Mesodermal cell (in vitro differentiated cells): ENCODE measurements at regions not wholly inside any gene's neighbourhood (a gene's known extent, or its start where the extent isn't known, plus 50 kb on each side); places are given as distances from the start of the nearest gene placed in this dataset.
"Not testable (repeated sequence)": the region's sequence is repeated elsewhere in the genome, so short reads cannot be mapped to it uniquely, and the experiment has no call there.

Experiments used
- H3K27ac ChIP-seq: 2 replicates; pipeline ENCODE4 v1.7.0; 2013; ENCODE audit warnings: mild to moderate bottlenecking, low read depth, low read length, moderate library complexity; ENCODE audit not compliant: severe bottlenecking
- H3K36me3 ChIP-seq: 2 replicates; pipeline ENCODE4 v1.7.1; 2013; ENCODE audit warnings: mild to moderate bottlenecking, low read length, moderate library complexity; ENCODE audit not compliant: control insufficient read depth, insufficient read depth
- H3K4me1 ChIP-seq: one replicate; pipeline ENCODE4 v1.7.1; 2013; ENCODE audit warnings: mild to moderate bottlenecking, low read length; ENCODE audit not compliant: insufficient read depth, control insufficient read depth, poor library complexity, severe bottlenecking
- H3K4me3 ChIP-seq: 2 replicates; pipeline ENCODE4 v1.7.0; 2013; ENCODE audit warnings: low read length, control low read depth, mild to moderate bottlenecking; ENCODE audit not compliant: insufficient read depth, poor library complexity, severe bottlenecking; ENCODE audit errors: extremely low read depth
- H3K9me3 ChIP-seq: 2 replicates; pipeline ENCODE4 v1.7.1; 2013; ENCODE audit warnings: mild to moderate bottlenecking, low read length, moderate library complexity; ENCODE audit not compliant: control insufficient read depth
- WGBS, 2 experiments: methylation state at CpG; one replicate each; pipeline ENCODE4 v1.1.5; 2013; ENCODE audit warnings: missing lambda C conversion rate in 2 of 2; ENCODE audit not compliant: insufficient coverage in 2 of 2; 5-methylcytosine and 5-hydroxymethylcytosine counted together

DNA sequence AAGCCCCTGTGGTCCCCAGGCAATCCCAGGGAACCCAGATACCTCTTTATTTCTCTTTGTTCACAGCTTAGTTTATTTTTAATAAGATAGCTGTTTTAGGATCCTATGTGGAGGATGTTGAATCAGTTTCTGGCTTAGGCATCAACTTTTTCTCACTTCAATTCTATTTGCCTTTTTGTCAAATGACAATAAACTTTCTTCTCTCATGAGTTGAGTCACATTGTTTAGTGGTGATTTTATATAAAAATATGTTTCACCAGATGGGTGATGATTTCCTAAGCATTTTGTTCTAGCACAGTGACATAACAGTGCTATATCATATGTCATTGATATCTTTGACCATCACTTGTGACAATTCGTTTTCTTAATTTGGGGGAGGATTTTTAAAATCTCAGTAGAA is 198.1 kb upstream of the PUDP start:
- Histone ChIP-seq H3K4me1 (no peaks in the 10 kb centered on the region), H3K4me3 (no peak overlapping the region), H3K27ac (no peak overlapping the region), H3K36me3 (no peaks in the 10 kb centered on the region), H3K9me3 (no peaks in the 10 kb centered on the region)
- no CpG with 5 or more reads among the region's 1 CpG for WGBS, 2 experiments

DNA sequence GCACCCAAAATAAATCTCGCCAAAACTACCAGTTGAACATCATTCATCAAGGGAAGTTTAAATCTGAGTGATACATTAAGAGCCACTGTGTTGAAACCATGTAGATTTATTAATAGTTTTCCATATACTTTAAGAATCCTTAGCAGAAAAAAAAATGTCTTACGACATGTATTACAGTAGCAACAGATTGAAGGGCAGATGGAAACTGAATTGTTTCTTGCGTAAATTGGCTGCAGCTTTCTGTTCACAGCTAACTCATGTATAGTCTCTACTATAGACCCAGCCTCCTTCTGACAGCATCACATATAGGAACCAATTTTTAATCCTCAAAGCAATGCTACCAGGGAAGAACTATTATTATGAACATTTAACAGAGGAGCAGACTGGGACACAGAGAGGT is 195.2 kb upstream of the PUDP start:
- no peaks in the 10 kb centered on the region for H3K4me1 ChIP-seq
- WGBS, 2 experiments = 100% methylated on average over 1 of the region's 3 CpGs; no CpG with 5 or more reads in 1 of the 2 experiments
- H3K36me3 ChIP-seq = no peaks in the 10 kb centered on the region

DNA sequence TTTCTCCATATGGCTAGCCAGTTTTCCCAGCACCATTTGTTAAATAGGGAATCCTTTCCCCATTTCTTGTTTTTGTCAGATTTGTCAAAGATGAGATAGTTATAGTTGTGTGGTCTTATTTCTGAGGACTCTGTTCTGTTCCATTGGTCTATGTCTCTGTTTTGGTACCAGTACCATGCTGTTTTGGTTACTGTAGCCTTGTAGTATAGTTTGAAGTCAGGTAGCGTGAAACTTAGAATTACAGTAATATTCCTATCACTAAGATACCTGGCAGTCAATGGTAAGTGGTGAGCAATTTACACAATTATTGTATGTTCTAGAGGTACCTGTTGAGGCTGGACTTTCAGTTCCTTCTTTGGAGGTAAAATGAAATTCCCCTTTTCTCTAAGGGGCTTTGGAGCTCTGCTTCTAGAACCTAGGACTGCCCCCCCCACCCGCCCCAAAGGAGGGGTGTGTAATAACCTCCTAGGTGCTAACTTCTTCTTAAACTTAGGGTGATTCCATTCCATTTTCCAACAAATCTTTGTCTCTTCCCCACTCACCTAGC is 187.9 kb upstream of the PUDP start:
- H3K27ac ChIP-seq, H3K4me1 ChIP-seq, H3K9me3 ChIP-seq, H3K4me3 ChIP-seq, H3K36me3 ChIP-seq: not testable (repeated sequence)
- WGBS, 2 experiments = no CpG with 5 or more reads among the region's 2 CpGs

More for the DNA sequence above, 195.2 kb upstream of the PUDP start:
- Histone ChIP-seq H3K9me3 (no peaks in the 10 kb centered on the region), H3K4me3 (no peak overlapping the region), H3K27ac (no peak overlapping the region)

- H3K4me1 ChIP-seq = no peaks in the 10 kb centered on the region
- 83 to 100% methylated on average over 1 to 3 of the region's 5 CpGs for WGBS, 2 experiments
- H3K4me3 ChIP-seq = no peak overlapping the region
Measured at GRCh38 chrX:7334253-7334935, 186.4 kb upstream of the PUDP start.

GRCh38 chrX:7330971-7331746 is 183.2 kb upstream of the PUDP start:
- no peaks in the 10 kb centered on the region for H3K4me1 ChIP-seq
- no peaks in the 10 kb centered on the region for H3K36me3 ChIP-seq
- H3K9me3 ChIP-seq = no peaks in the 10 kb centered on the region
- H3K27ac ChIP-seq = no peak overlapping the region
- H3K4me3 ChIP-seq = no peak overlapping the region
- 83 to 90% methylated on average over 1 to 3 of the region's 11 CpGs for WGBS, 2 experiments

More at GRCh38 chrX:7334253-7334935, 186.4 kb upstream of the PUDP start:
- H3K36me3 ChIP-seq = no peaks in the 10 kb centered on the region
- no peak overlapping the region for H3K27ac ChIP-seq
- H3K9me3 ChIP-seq = no peaks in the 10 kb centered on the region

DNA sequence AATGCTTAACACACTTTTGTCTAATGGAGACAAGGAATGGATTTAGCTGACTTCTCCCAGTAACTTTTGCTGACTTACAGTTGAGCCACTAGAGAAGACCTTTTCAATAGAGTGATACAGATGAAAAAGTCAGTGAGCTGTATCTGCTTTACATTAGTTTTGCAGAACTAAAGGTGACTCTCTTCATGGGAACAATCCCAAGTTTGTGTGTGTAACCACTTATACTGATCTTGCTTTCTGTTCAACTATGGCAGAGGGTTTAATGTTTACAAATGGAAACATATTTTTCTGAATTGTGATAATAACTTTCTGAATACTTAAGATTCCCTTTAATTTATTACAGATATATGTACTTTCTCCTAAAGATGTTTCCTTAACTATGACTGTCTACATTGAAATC is 182.6 kb upstream of the PUDP start:
- no peak overlapping the region for H3K4me3 ChIP-seq
- H3K4me1 ChIP-seq = no peaks in the 10 kb centered on the region
- H3K36me3 ChIP-seq = no peaks in the 10 kb centered on the region
- no peaks in the 10 kb centered on the region for H3K9me3 ChIP-seq
- no peak overlapping the region for H3K27ac ChIP-seq

GRCh38 chrX:7318661-7319060 is 170.7 kb upstream of the PUDP start:
- H3K4me1 ChIP-seq = no peaks in the 10 kb centered on the region
- H3K9me3 ChIP-seq = no peaks in the 10 kb centered on the region
- 100% methylated on average over 1 of the region's 2 CpGs; no CpG with 5 or more reads in 1 of the 2 experiments for WGBS, 2 experiments
- no peak overlapping the region for H3K4me3 ChIP-seq
- no peak overlapping the region for H3K27ac ChIP-seq
- no peaks in the 10 kb centered on the region for H3K36me3 ChIP-seq

DNA sequence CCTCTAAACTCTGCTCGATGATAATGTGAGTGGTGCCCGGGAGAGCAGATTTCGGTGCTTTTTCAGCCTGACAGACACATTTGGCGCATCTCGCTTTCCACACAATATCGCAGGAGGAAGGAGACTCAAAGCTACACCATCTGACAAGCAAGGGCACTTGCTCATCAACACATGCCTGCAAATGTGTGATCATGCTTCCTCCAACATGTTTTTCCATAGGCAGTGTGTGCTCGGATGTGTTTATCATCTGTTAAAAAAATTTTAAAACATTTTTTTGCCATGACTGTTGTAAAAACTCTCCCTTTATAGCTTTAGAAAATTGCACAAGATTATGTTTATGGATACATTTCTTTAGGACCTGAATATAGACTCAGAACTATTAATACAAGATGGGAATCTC is 170.3 kb upstream of the PUDP start:
- Histone ChIP-seq H3K4me3 (no peak overlapping the region), H3K36me3 (no peaks in the 10 kb centered on the region), H3K9me3 (no peaks in the 10 kb centered on the region), H3K27ac (no peak overlapping the region), H3K4me1 (no peaks in the 10 kb centered on the region)
- 100% methylated on average over 6 of the region's 7 CpGs; no CpG with 5 or more reads in 1 of the 2 experiments for WGBS, 2 experiments

DNA sequence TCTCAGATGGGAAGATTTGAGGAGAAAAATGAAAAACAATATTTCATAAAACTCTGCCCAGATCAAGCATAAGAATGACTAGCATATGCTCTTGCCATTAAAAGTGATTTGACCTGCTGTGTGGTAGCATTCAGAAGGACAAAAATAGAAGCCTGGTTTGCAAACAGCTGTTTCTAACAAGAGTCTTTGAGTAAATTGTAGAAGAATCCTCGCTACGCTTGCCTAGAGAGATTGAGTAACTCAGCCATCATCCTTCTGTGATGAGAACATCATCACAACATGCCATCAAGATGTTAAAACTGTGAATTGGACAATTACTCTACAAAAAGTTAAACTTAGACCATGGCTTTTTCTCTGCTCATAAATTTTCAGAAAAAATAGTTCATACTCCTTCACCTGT is 168.9 kb upstream of the PUDP start:
- Histone ChIP-seq H3K4me3 (no peak overlapping the region), H3K36me3 (no peaks in the 10 kb centered on the region), H3K27ac (no peak overlapping the region), H3K4me1 (no peaks in the 10 kb centered on the region), H3K9me3 (no peaks in the 10 kb centered on the region)
- WGBS, 2 experiments = no CpG with 5 or more reads among the region's 2 CpGs

DNA sequence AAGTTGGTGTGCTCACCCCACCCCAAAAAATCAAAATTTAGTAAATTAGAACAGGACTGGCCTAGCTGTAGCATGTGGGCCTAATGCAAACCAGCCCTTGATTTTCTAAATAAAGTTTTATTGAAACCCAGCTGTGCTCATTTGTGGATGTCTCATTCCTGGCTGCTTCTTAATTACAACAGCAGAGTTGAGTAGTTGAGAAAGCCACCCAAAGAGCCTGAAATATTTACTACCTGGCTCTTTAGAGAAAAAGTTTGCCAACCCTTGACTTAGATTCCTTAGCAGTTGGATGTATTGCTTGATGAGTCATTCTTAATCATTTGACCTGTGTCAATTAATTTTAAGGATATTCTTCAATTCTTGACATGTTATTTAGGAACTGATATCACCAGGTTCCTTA is 168.3 kb upstream of the PUDP start:
- Histone ChIP-seq H3K9me3 (no peaks in the 10 kb centered on the region), H3K4me1 (no peaks in the 10 kb centered on the region), H3K27ac (no peak overlapping the region), H3K4me3 (no peak overlapping the region), H3K36me3 (no peaks in the 10 kb centered on the region)

- Histone ChIP-seq H3K27ac (no peak overlapping the region), H3K4me3 (no peak overlapping the region), H3K9me3 (no peaks in the 10 kb centered on the region), H3K36me3 (no peaks in the 10 kb centered on the region), H3K4me1 (no peaks in the 10 kb centered on the region)
- WGBS, 2 experiments = 94% methylated on average over 3 of the region's 4 CpGs; no CpG with 5 or more reads in 1 of the 2 experiments
Measured at GRCh38 chrX:7314425-7314824, 166.5 kb upstream of the PUDP start.
